ENCODE measurements at regions not wholly inside any gene's neighbourhood (a gene's known extent, or its start where the extent isn't known, plus 50 kb on each side); places are given as distances from the start of the nearest gene placed in this dataset.
"Not testable (repeated sequence)": the region's sequence is repeated elsewhere in the genome, so short reads cannot be mapped to it uniquely, and the experiment has no call there.

- no peak for DNase-seq (ENCODE audit: low read depth in 2 of 3, low spot score in 1 of 3)
Measured at GRCh38 chr3:34858067-34858660, 781.2 kb upstream of the ARPP21 start.

- no peak for DNase-seq (ENCODE audit: low read depth in 2 of 3, low spot score in 1 of 3)
Measured at GRCh38 chr3:34859746-34860145, 779.6 kb upstream of the ARPP21 start.

- DNase-seq (ENCODE audit: low read depth in 2 of 3, low spot score in 1 of 3), result no peak
Measured at GRCh38 chr3:34862456-34862855, 776.9 kb upstream of the ARPP21 start.

GRCh38 chr3:34863485-34863884 lies 775.8 kb upstream of the ARPP21 start:
- DNase-seq (ENCODE audit: low read depth in 2 of 3, low spot score in 1 of 3), result no peak

GRCh38 chr3:34864011-34864410 lies 775.3 kb upstream of the ARPP21 start:
- no peak for DNase-seq (ENCODE audit: low read depth in 2 of 3, low spot score in 1 of 3)

GRCh38 chr3:34865346-34865745 lies 774.0 kb upstream of the ARPP21 start:
- DNase-seq (ENCODE audit: low read depth in 2 of 3, low spot score in 1 of 3), result no peak

- DNase-seq (ENCODE audit: low read depth in 2 of 3, low spot score in 1 of 3), result no peak
Measured at GRCh38 chr3:34868935-34869334, 770.4 kb upstream of the ARPP21 start.

GRCh38 chr3:34869696-34870095 lies 769.6 kb upstream of the ARPP21 start:
- no peak for DNase-seq (ENCODE audit: low read depth in 2 of 3, low spot score in 1 of 3)

- no peak for DNase-seq (ENCODE audit: low read depth in 2 of 3, low spot score in 1 of 3)
Measured at GRCh38 chr3:34872406-34872805, 766.9 kb upstream of the ARPP21 start.

GRCh38 chr3:34876997-34877396 lies 762.3 kb upstream of the ARPP21 start:
- no peak for DNase-seq (ENCODE audit: low read depth in 2 of 3, low spot score in 1 of 3)

- DNase-seq (ENCODE audit: low read depth in 2 of 3, low spot score in 1 of 3), result no peak
Measured at GRCh38 chr3:34878488-34878887, 760.8 kb upstream of the ARPP21 start.

- no peak for DNase-seq (ENCODE audit: low read depth in 2 of 3, low spot score in 1 of 3)
Measured at GRCh38 chr3:34881026-34881425, 758.3 kb upstream of the ARPP21 start.

- no peak for DNase-seq (ENCODE audit: low read depth in 2 of 3, low spot score in 1 of 3)
Measured at GRCh38 chr3:34882764-34883163, 756.6 kb upstream of the ARPP21 start.

- no peak for DNase-seq (ENCODE audit: low read depth in 2 of 3, low spot score in 1 of 3)
Measured at GRCh38 chr3:34884007-34884406, 755.3 kb upstream of the ARPP21 start.

- no peak for DNase-seq (ENCODE audit: low read depth in 2 of 3, low spot score in 1 of 3)
Measured at GRCh38 chr3:34886443-34886842, 752.9 kb upstream of the ARPP21 start.

- no peak for DNase-seq (ENCODE audit: low read depth in 2 of 3, low spot score in 1 of 3)
Measured at GRCh38 chr3:34889641-34890040, 749.7 kb upstream of the ARPP21 start.

- DNase-seq (ENCODE audit: low read depth in 2 of 3, low spot score in 1 of 3), result no peak
Measured at GRCh38 chr3:34890247-34890646, 749.1 kb upstream of the ARPP21 start.

GRCh38 chr3:34891941-34892340 lies 747.4 kb upstream of the ARPP21 start:
- DNase-seq (ENCODE audit: low read depth in 2 of 3, low spot score in 1 of 3), result no peak

- DNase-seq (ENCODE audit: low read depth in 2 of 3, low spot score in 1 of 3), result no peak
Measured at GRCh38 chr3:34895841-34896240, 743.5 kb upstream of the ARPP21 start.

- not testable (repeated sequence) for DNase-seq (ENCODE audit: low read depth in 2 of 3, low spot score in 1 of 3)
Measured at GRCh38 chr3:34909679-34910078, 729.6 kb upstream of the ARPP21 start.

GRCh38 chr3:34919025-34919424 lies 720.3 kb upstream of the ARPP21 start:
- DNase-seq (ENCODE audit: low read depth in 2 of 3, low spot score in 1 of 3), result no peak

- DNase-seq (ENCODE audit: low read depth in 2 of 3, low spot score in 1 of 3), result no peak
Measured at GRCh38 chr3:34920806-34921205, 718.5 kb upstream of the ARPP21 start.

- DNase-seq (ENCODE audit: low read depth in 2 of 3, low spot score in 1 of 3), result no peak
Measured at GRCh38 chr3:34924961-34925360, 714.4 kb upstream of the ARPP21 start.

- no peak for DNase-seq (ENCODE audit: low read depth in 2 of 3, low spot score in 1 of 3)
Measured at GRCh38 chr3:34925851-34926250, 713.5 kb upstream of the ARPP21 start.

All from stimulated activated CD4-positive, alpha-beta T cell treated with anti-CD3 and anti-CD28 coated beads, Interleukin-12 subunit alpha, Interleukin-12 subunit beta, amount 100 ng/mL, for 48 hours (primary cell).